GM12801 (cell line): ENCODE measurements at regions not wholly inside any gene's neighbourhood (a gene's known extent, or its start where the extent isn't known, plus 50 kb on each side); places are given as distances from the start of the nearest gene placed in this dataset.

Experiments
- CTCF ChIP-seq: IDR thresholded peaks from one replicate; pipeline ENCODE4 v1.5.1; 2011; ENCODE audit warnings: control low read depth; ENCODE audit not compliant: insufficient read length; ENCODE audit errors: extremely low read depth

- TF ChIP-seq CTCF = no peak
Observed at GRCh38 chr4:141575884-141576283, 60.5 kb upstream of the IL15 start.

- TF ChIP-seq CTCF = no peak
Observed at GRCh38 chr4:141576585-141577110, 59.7 kb upstream of the IL15 start.

- TF ChIP-seq CTCF = no peak
Observed at GRCh38 chr4:141578451-141578850, 57.9 kb upstream of the IL15 start.

GRCh38 chr4:141580523-141580922, 55.9 kb upstream of the IL15 start:
- TF ChIP-seq CTCF = no peak
